H1 (cell line): ENCODE measurements at regions not wholly inside any gene's neighbourhood (a gene's known extent, or its start where the extent isn't known, plus 50 kb on each side); places are given as distances from the start of the nearest gene placed in this dataset.

ENCODE experiments used
- CTCF ChIA-PET: fragments of 300-600 bp; sonication (Branson Sonifier 250); formaldehyde crosslinking; loops from one replicate; lab custom pipeline; 2021; ENCODE audit not compliant: partially characterized antibody; lab: Charles Lee
- POLR2A ChIA-PET: fragments of 300-600 bp; sonication (Branson Sonifier 250); formaldehyde crosslinking; loops from one replicate; lab custom pipeline; 2021; ENCODE audit warnings: inconsistent platforms; ENCODE audit not compliant: partially characterized antibody; lab: Charles Lee
- DNase-seq, 2 experiments: peaks; one replicate each; pipeline versions ENCODE4 v3.0.0 to v3.0.0-alpha.2; 2010 to 2022; ENCODE audit warnings: low spot score in 2 of 2, low read depth in 1 of 2, mixed read lengths in 1 of 2
- FAIRE-seq: peaks from 2 replicates; lab custom pipeline; 2011; peaks lifted over from hg19 to GRCh38; lab: Jason Lieb, UNC
- H2AFZ ChIP-seq: 2 replicates; pipeline ENCODE4 v1.8.1; 2012; ENCODE audit warnings: low read length, inconsistent platforms
- H2AK5ac ChIP-seq: 2 replicates; pipeline ENCODE4 v1.6.1; 2013; ENCODE audit warnings: low read depth, low read length
- H2BK120ac ChIP-seq: replicated peaks from 2 replicates; pipeline ENCODE3; 2013; ENCODE audit warnings: low read depth, low read length, inconsistent platforms
- H2BK12ac ChIP-seq: 2 replicates; pipeline ENCODE4 v1.6.1; 2013; ENCODE audit warnings: low read depth, low read length
- H2BK15ac ChIP-seq: 2 replicates; pipeline ENCODE4 v1.6.1; 2013; ENCODE audit warnings: low read length
- H2BK20ac ChIP-seq: 2 replicates; pipeline ENCODE4 v1.6.1; 2013; ENCODE audit warnings: low read length
- H2BK5ac ChIP-seq: 2 replicates; pipeline ENCODE4 v1.6.1; 2013; ENCODE audit warnings: low read depth, low read length
- H3K14ac ChIP-seq: 2 replicates; pipeline ENCODE4 v1.6.1; 2013; ENCODE audit warnings: inconsistent platforms; ENCODE audit not compliant: insufficient read length
- H3K18ac ChIP-seq: 2 replicates; pipeline ENCODE4 v1.6.1; 2013; ENCODE audit warnings: low read length; ENCODE audit errors: extremely low read depth
- H3K23ac ChIP-seq: 2 replicates; pipeline ENCODE4 v1.6.1; 2013; ENCODE audit warnings: inconsistent platforms; ENCODE audit not compliant: insufficient read length
- H3K23me2 ChIP-seq: 2 replicates; pipeline ENCODE4 v1.6.1; 2013; ENCODE audit warnings: low read depth, low read length
- H3K27ac ChIP-seq: 2 replicates; pipeline ENCODE4 v1.6.1; 2011; ENCODE audit warnings: low read depth, low read length, inconsistent platforms
- H3K27me3 ChIP-seq, 4 experiments: replicated peaks in 1 of 4; 1 replicate in 1 of 4; 2 replicates in 3 of 4; pipeline versions ENCODE4 v1.6.1 to v1.8.1; 2011 to 2013; ENCODE audit warnings: low read length in 3 of 4, mild to moderate bottlenecking in 3 of 4, inconsistent platforms in 2 of 4, mixed read lengths in 2 of 4, moderate library complexity in 1 of 4; ENCODE audit not compliant: control insufficient read depth in 3 of 4, insufficient read depth in 3 of 4; ENCODE audit errors: extremely low read depth in 1 of 4
- H3K36me3 ChIP-seq, 4 experiments: 2 replicates each; pipeline versions ENCODE4 v1.6.1 to v1.8.1; 2011 to 2013; ENCODE audit warnings: mild to moderate bottlenecking in 4 of 4, low read length in 3 of 4, moderate library complexity in 2 of 4, control low read depth in 1 of 4, inconsistent platforms in 1 of 4; ENCODE audit not compliant: insufficient read depth in 4 of 4, control insufficient read depth in 2 of 4
- H3K4ac ChIP-seq: replicated peaks from 2 replicates; pipeline ENCODE3; 2013; ENCODE audit warnings: low read length, low read depth, mixed read lengths, inconsistent platforms; ENCODE audit not compliant: insufficient read length
- H3K4me1 ChIP-seq, 4 experiments: replicated peaks in 1 of 4; 1 replicate in 1 of 4; 2 replicates in 3 of 4; pipeline versions ENCODE4 v1.6.1 to v1.8.1; 2011 to 2013; ENCODE audit warnings: low read length in 3 of 4, inconsistent platforms in 2 of 4, mixed read lengths in 1 of 4; ENCODE audit not compliant: insufficient read depth in 4 of 4, control insufficient read depth in 3 of 4
- H3K4me2 ChIP-seq, 2 experiments: 2 replicates each; pipeline versions ENCODE4 v1.6.1 to v1.8.1; 2011 to 2013; ENCODE audit warnings: low read depth in 2 of 2, low read length in 2 of 2, control low read depth in 1 of 2, inconsistent platforms in 1 of 2, mild to moderate bottlenecking in 1 of 2; ENCODE audit not compliant: insufficient read depth in 1 of 2
- H3K4me3 ChIP-seq, 4 experiments: fragments of 200-600, 300-600 bp in 1 of 4; sonication (generic), shearing (Covaris generic), sonication (Bioruptor Twin) in 1 of 4; 2 replicates each; pipeline versions ENCODE4 v1.5.1 to v1.8.1; 2011 to 2016; ENCODE audit warnings: low read length in 4 of 4, low read depth in 3 of 4, control low read depth in 2 of 4, inconsistent platforms in 2 of 4, mild to moderate bottlenecking in 2 of 4, mixed read lengths in 1 of 4, moderate library complexity in 1 of 4; ENCODE audit not compliant: insufficient read depth in 2 of 4; ENCODE audit errors: extremely low read depth in 1 of 4
- H3K56ac ChIP-seq: replicated peaks from 2 replicates; pipeline ENCODE3; 2013; ENCODE audit warnings: low read depth, mild to moderate bottlenecking, mixed read lengths, low read length, inconsistent platforms; ENCODE audit not compliant: insufficient read length
- H3K79me1 ChIP-seq: 2 replicates; pipeline ENCODE4 v1.6.1; 2013; ENCODE audit warnings: low read depth, low read length, control low read depth
- H3K79me2 ChIP-seq, 2 experiments: 2 replicates each; pipeline versions ENCODE4 v1.6.1 to v1.8.1; 2012 to 2013; ENCODE audit warnings: low read length in 2 of 2, mild to moderate bottlenecking in 2 of 2, inconsistent platforms in 1 of 2; ENCODE audit not compliant: insufficient read depth in 2 of 2, control insufficient read depth in 1 of 2
- H3K9ac ChIP-seq, 4 experiments: replicated peaks in 1 of 4; 1 replicate in 1 of 4; 2 replicates in 3 of 4; pipeline versions ENCODE4 v1.6.1 to v1.8.1; 2011 to 2013; ENCODE audit warnings: low read depth in 3 of 4, low read length in 3 of 4, control low read depth in 2 of 4, mild to moderate bottlenecking in 2 of 4, moderate library complexity in 2 of 4, inconsistent platforms in 1 of 4; ENCODE audit errors: extremely low read depth in 1 of 4
- H3K9me3 ChIP-seq, 2 experiments: 2 replicates each; pipeline versions ENCODE4 v1.6.1 to v1.8.1; 2012 to 2013; ENCODE audit warnings: mild to moderate bottlenecking in 2 of 2, moderate library complexity in 2 of 2, control low read depth in 1 of 2, inconsistent platforms in 1 of 2, low read depth in 1 of 2, low read length in 1 of 2, mixed read lengths in 1 of 2; ENCODE audit not compliant: insufficient read depth in 2 of 2
- H4K20me1 ChIP-seq, 2 experiments: replicated peaks in 1 of 2; 2 replicates each; pipeline versions ENCODE3 to v1.8.1; 2011 to 2013; ENCODE audit warnings: inconsistent platforms in 2 of 2, low read length in 2 of 2, mild to moderate bottlenecking in 1 of 2; ENCODE audit not compliant: insufficient read depth in 2 of 2, control insufficient read depth in 1 of 2
- H4K5ac ChIP-seq: 2 replicates; pipeline ENCODE4 v1.6.1; 2013; ENCODE audit warnings: low read length, low read depth, mixed read lengths, inconsistent platforms; ENCODE audit not compliant: insufficient read length
- H4K8ac ChIP-seq: 2 replicates; pipeline ENCODE4 v1.8.0; 2013; ENCODE audit warnings: mild to moderate bottlenecking, moderate library complexity, low read length, inconsistent platforms; ENCODE audit not compliant: insufficient read depth; ENCODE audit errors: extremely low read depth
- H4K91ac ChIP-seq: replicated peaks from 2 replicates; pipeline ENCODE3; 2013; ENCODE audit warnings: low read length, mixed read lengths, inconsistent platforms; ENCODE audit not compliant: insufficient read length
- FOSL1 ChIP-seq: IDR thresholded peaks from 2 replicates; pipeline ENCODE4 v1.6.1; 2011; ENCODE audit warnings: mild to moderate bottlenecking, low read depth, low read length, moderate library complexity; ENCODE audit not compliant: insufficient read depth
- KDM4A ChIP-seq: IDR thresholded peaks from one replicate; pipeline ENCODE4 v1.7.1; 2012; ENCODE audit warnings: low read depth, mild to moderate bottlenecking, moderate library complexity, low read length, inconsistent platforms; ENCODE audit not compliant: severe bottlenecking
- KDM5A ChIP-seq: fragments of 200-600 bp; IDR thresholded peaks from 2 replicates; pipeline ENCODE4 v1.7.1; 2012; ENCODE audit warnings: mild to moderate bottlenecking, low read length, inconsistent platforms, mixed read lengths
- MAFK ChIP-seq: IDR thresholded peaks from 2 replicates; pipeline ENCODE4 v1.6.1; 2012; ENCODE audit warnings: low read depth, mild to moderate bottlenecking, improper control_type of control experiment, low read length
- POLR2AphosphoS5 ChIP-seq: IDR thresholded peaks from 2 replicates; pipeline ENCODE4 v1.6.1; 2011; ENCODE audit warnings: low read depth, low read length
- WGBS, 2 experiments: shearing (Covaris generic) in 1 of 2; methylation state at CpG; one replicate each; pipeline versions ENCODE4 v1.1.6 to v1.1.7; 2013 to 2015; ENCODE audit warnings: low lambda C conversion rate in 2 of 2, mixed read lengths in 2 of 2, inconsistent platforms in 1 of 2, low coverage in 1 of 2, missing lambda C conversion rate in 1 of 2; ENCODE audit not compliant: insufficient replicate concordance in 2 of 2, insufficient coverage in 1 of 2, insufficient read length in 1 of 2; ENCODE audit errors: extremely low coverage in 1 of 2, missing lambda C conversion rate in 1 of 2; 5-methylcytosine and 5-hydroxymethylcytosine counted together
- TF ChIP-seq, protein P1 (sequence below): IDR thresholded peaks from 2 replicates; pipeline ENCODE4 v1.6.1; 2011; ENCODE audit warnings: low read length, improper control_type of control experiment

DNA sequence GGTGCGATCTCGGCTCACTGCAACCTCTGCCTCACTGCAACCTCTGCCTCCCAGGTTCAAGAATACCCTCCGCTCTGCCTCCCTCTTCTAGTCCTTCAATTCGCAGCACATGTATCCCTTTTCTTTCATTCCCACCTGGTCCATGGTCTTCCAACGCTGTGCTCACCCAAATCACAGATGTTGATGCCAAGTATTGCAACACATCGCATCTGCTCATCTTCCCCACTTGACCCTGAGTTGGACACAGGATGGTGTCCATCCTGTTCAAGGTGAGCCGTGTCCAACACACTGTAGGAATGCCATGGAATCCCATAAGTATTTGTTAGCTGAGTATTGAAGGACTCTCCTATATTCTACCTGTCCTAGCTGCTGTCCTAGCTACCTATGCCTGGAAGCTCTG is 50.6 kb upstream of the ETV6 start:
- H3K23ac ChIP-seq, result no peak overlapping the region
- H3K79me2 ChIP-seq, result no peaks in the 10 kb centered on the region
- H3K79me1 ChIP-seq, result no peaks in the 10 kb centered on the region
- TF ChIP-seq, protein P1, sequence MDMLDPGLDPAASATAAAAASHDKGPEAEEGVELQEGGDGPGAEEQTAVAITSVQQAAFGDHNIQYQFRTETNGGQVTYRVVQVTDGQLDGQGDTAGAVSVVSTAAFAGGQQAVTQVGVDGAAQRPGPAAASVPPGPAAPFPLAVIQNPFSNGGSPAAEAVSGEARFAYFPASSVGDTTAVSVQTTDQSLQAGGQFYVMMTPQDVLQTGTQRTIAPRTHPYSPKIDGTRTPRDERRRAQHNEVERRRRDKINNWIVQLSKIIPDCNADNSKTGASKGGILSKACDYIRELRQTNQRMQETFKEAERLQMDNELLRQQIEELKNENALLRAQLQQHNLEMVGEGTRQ, result no peak
- TF ChIP-seq KDM4A (no peak), POLR2AphosphoS5 (no peak), FOSL1 (no peak), KDM5A (no peak), MAFK (no peak)
- H3K9me3 ChIP-seq, result no peaks in the 10 kb centered on the region
- DNase-seq, result no peak
- no peak overlapping the region for H4K5ac ChIP-seq
- H3K27ac ChIP-seq, result no peak overlapping the region
- H4K8ac ChIP-seq, result no peak overlapping the region
- no peak overlapping the region for H3K14ac ChIP-seq
- ChIA-PET CTCF (interaction anchor here (0.9 kb wide), 1 partner anchor 16 kb away, joined by 3 read pairs; no protein-coding TSS in a partner anchor), POLR2A (no interaction called here)
- no peak overlapping the region for H3K9ac ChIP-seq
- peak overlapping the region; percentile 21; the same call in 1 of the 2 replicates for H2BK15ac ChIP-seq
- H2AK5ac ChIP-seq, result peak overlapping the region; percentile 69; the same call in 1 of the 2 replicates
- no peak for FAIRE-seq
- no peaks in the 10 kb centered on the region for H4K20me1 ChIP-seq
- H2BK5ac ChIP-seq, result 0 out of 2 replicates have a peak overlapping the region, but pooled peaks have one; percentile 36
- H3K18ac ChIP-seq, result peak overlapping the region; percentile 55; the same call in 1 of the 2 replicates
- H3K27me3 ChIP-seq, result no peaks in the 10 kb centered on the region
- WGBS, 2 experiments, result 97% methylated on average over 5 of the region's 7 CpGs; no CpG with 5 or more reads in 1 of the 2 experiments
- peak overlapping the region; percentile 51 for H2BK120ac ChIP-seq
- no peak overlapping the region for H3K4ac ChIP-seq
- peaks cover 0 to 10% (median 3%) of the 10 kb centered on the region in 4 experiments; a peak in 3 of 7 replicates for H3K4me1 ChIP-seq
- no peaks in the 10 kb centered on the region for H3K36me3 ChIP-seq
- no peak overlapping the region for H4K91ac ChIP-seq
- H2BK20ac ChIP-seq, result peak overlapping the region; percentile 19; the same call in 1 of the 2 replicates
- peak overlapping the region; percentile 97; the same call in 1 of the 2 replicates for H2BK12ac ChIP-seq
- no peak overlapping the region for H3K4me2 ChIP-seq
- no peak overlapping the region for H3K4me3 ChIP-seq
- H3K56ac ChIP-seq, result no peak overlapping the region
- no peaks in the 10 kb centered on the region for H3K23me2 ChIP-seq
- no peak overlapping the region for H2AFZ ChIP-seq
